Panc1 (cell line): ENCODE measurements at regions not wholly inside any gene's neighbourhood (a gene's known extent, or its start where the extent isn't known, plus 50 kb on each side); places are given as distances from the start of the nearest gene placed in this dataset.

ENCODE experiments used
- CTCF ChIP-seq: fragments of 450-650 bp; IDR thresholded peaks from 2 replicates; pipeline ENCODE4 v1.5.1; 2017; ENCODE audit warnings: mild to moderate bottlenecking
- POLR2AphosphoS5 ChIP-seq: IDR thresholded peaks from 2 replicates; pipeline ENCODE4 v1.6.1; 2012; ENCODE audit warnings: mild to moderate bottlenecking, low read depth, low read length, moderate library complexity
- REST ChIP-seq, 2 experiments: IDR thresholded peaks; 2 replicates each; pipeline ENCODE4 v1.6.1; 2011 to 2012; ENCODE audit warnings: low read depth in 2 of 2, control low read depth in 1 of 2, low read length in 1 of 2, mild to moderate bottlenecking in 1 of 2, moderate library complexity in 1 of 2; ENCODE audit not compliant: insufficient read depth in 1 of 2
- SIN3A ChIP-seq: IDR thresholded peaks from 2 replicates; pipeline ENCODE4 v1.6.1; 2012; ENCODE audit warnings: low read depth, mild to moderate bottlenecking, low read length, moderate library complexity, borderline replicate concordance; ENCODE audit not compliant: insufficient read depth
- TCF7L2 ChIP-seq: IDR thresholded peaks from 2 replicates; pipeline ENCODE4 v1.6.1; 2011; ENCODE audit warnings: mild to moderate bottlenecking, low read depth, low read length, inconsistent platforms

- TF ChIP-seq CTCF (no peak), POLR2AphosphoS5 (no peak), REST (IDR thresholded peaks at IDR 0.05; ENCODE audit: insufficient read depth in 1 of 2, low read depth in 2 of 2, low read length in 1 of 2) (no peak), SIN3A (no peak), TCF7L2 (no peak)
These were observed 250.9 kb downstream of the LRFN2 start for GRCh38 chr6:40336296-40336695.
